ENCODE measurements at regions not wholly inside any gene's neighbourhood (a gene's known extent, or its start where the extent isn't known, plus 50 kb on each side); places are given as distances from the start of the nearest gene placed in this dataset.

GRCh38 chr15:39153058-39153714 lies 427.7 kb upstream of the THBS1 start:
- TF ChIP-seq CTCF (IDR thresholded peaks at IDR 0.05; ENCODE audit: low read length) = no peak
- TF ChIP-seq EZH2 (IDR thresholded peaks at IDR 0.05; ENCODE audit: borderline replicate concordance, low read length) = no peak
